Breast epithelium (tissue), 3 donors: ENCODE measurements at regions not wholly inside any gene's neighbourhood (a gene's known extent, or its start where the extent isn't known, plus 50 kb on each side); places are given as distances from the start of the nearest gene placed in this dataset.

Source experiments
- CTCF ChIP-seq, 3 donors: fragments of 450-650 bp; IDR thresholded peaks; one replicate each; pipeline ENCODE4 v1.5.1; 2016 to 2017; ENCODE audit warnings: antibody characterized with exemption in 3 of 3, mild to moderate bottlenecking in 3 of 3, moderate library complexity in 3 of 3
- POLR2A ChIP-seq: fragments of 450-650 bp; IDR thresholded peaks from one replicate; pipeline ENCODE4 v1.6.1; 2016; ENCODE audit warnings: antibody characterized with exemption, mild to moderate bottlenecking, moderate library complexity

- TF ChIP-seq CTCF (IDR thresholded peaks at IDR 0.05) (no peak), POLR2A (no peak)
Measured at GRCh38 chr12:30859226-30859625, 67.3 kb upstream of the TSPAN11 start.
